H1 (cell line): ENCODE measurements at regions not wholly inside any gene's neighbourhood (a gene's known extent, or its start where the extent isn't known, plus 50 kb on each side); places are given as distances from the start of the nearest gene placed in this dataset.

ENCODE experiments used
- CTCF ChIA-PET: fragments of 300-600 bp; sonication (Branson Sonifier 250); formaldehyde crosslinking; loops from one replicate; lab custom pipeline; 2021; ENCODE audit not compliant: partially characterized antibody; lab: Charles Lee
- POLR2A ChIA-PET: fragments of 300-600 bp; sonication (Branson Sonifier 250); formaldehyde crosslinking; loops from one replicate; lab custom pipeline; 2021; ENCODE audit warnings: inconsistent platforms; ENCODE audit not compliant: partially characterized antibody; lab: Charles Lee
- DNase-seq, 2 experiments: peaks; one replicate each; pipeline versions ENCODE4 v3.0.0 to v3.0.0-alpha.2; 2010 to 2022; ENCODE audit warnings: low spot score in 2 of 2, low read depth in 1 of 2, mixed read lengths in 1 of 2
- FAIRE-seq: peaks from 2 replicates; lab custom pipeline; 2011; peaks lifted over from hg19 to GRCh38; lab: Jason Lieb, UNC
- H2AFZ ChIP-seq: 2 replicates; pipeline ENCODE4 v1.8.1; 2012; ENCODE audit warnings: low read length, inconsistent platforms
- H2AK5ac ChIP-seq: 2 replicates; pipeline ENCODE4 v1.6.1; 2013; ENCODE audit warnings: low read depth, low read length
- H2BK120ac ChIP-seq: replicated peaks from 2 replicates; pipeline ENCODE3; 2013; ENCODE audit warnings: low read depth, low read length, inconsistent platforms
- H2BK12ac ChIP-seq: 2 replicates; pipeline ENCODE4 v1.6.1; 2013; ENCODE audit warnings: low read depth, low read length
- H2BK15ac ChIP-seq: 2 replicates; pipeline ENCODE4 v1.6.1; 2013; ENCODE audit warnings: low read length
- H2BK20ac ChIP-seq: 2 replicates; pipeline ENCODE4 v1.6.1; 2013; ENCODE audit warnings: low read length
- H2BK5ac ChIP-seq: 2 replicates; pipeline ENCODE4 v1.6.1; 2013; ENCODE audit warnings: low read depth, low read length
- H3K14ac ChIP-seq: 2 replicates; pipeline ENCODE4 v1.6.1; 2013; ENCODE audit warnings: inconsistent platforms; ENCODE audit not compliant: insufficient read length
- H3K18ac ChIP-seq: 2 replicates; pipeline ENCODE4 v1.6.1; 2013; ENCODE audit warnings: low read length; ENCODE audit errors: extremely low read depth
- H3K23ac ChIP-seq: 2 replicates; pipeline ENCODE4 v1.6.1; 2013; ENCODE audit warnings: inconsistent platforms; ENCODE audit not compliant: insufficient read length
- H3K23me2 ChIP-seq: 2 replicates; pipeline ENCODE4 v1.6.1; 2013; ENCODE audit warnings: low read depth, low read length
- H3K27ac ChIP-seq: 2 replicates; pipeline ENCODE4 v1.6.1; 2011; ENCODE audit warnings: low read depth, low read length, inconsistent platforms
- H3K27me3 ChIP-seq, 4 experiments: replicated peaks in 1 of 4; 1 replicate in 1 of 4; 2 replicates in 3 of 4; pipeline versions ENCODE4 v1.6.1 to v1.8.1; 2011 to 2013; ENCODE audit warnings: low read length in 3 of 4, mild to moderate bottlenecking in 3 of 4, inconsistent platforms in 2 of 4, mixed read lengths in 2 of 4, moderate library complexity in 1 of 4; ENCODE audit not compliant: control insufficient read depth in 3 of 4, insufficient read depth in 3 of 4; ENCODE audit errors: extremely low read depth in 1 of 4
- H3K36me3 ChIP-seq, 4 experiments: 2 replicates each; pipeline versions ENCODE4 v1.6.1 to v1.8.1; 2011 to 2013; ENCODE audit warnings: mild to moderate bottlenecking in 4 of 4, low read length in 3 of 4, moderate library complexity in 2 of 4, control low read depth in 1 of 4, inconsistent platforms in 1 of 4; ENCODE audit not compliant: insufficient read depth in 4 of 4, control insufficient read depth in 2 of 4
- H3K4ac ChIP-seq: replicated peaks from 2 replicates; pipeline ENCODE3; 2013; ENCODE audit warnings: low read length, low read depth, mixed read lengths, inconsistent platforms; ENCODE audit not compliant: insufficient read length
- H3K4me1 ChIP-seq, 4 experiments: replicated peaks in 1 of 4; 1 replicate in 1 of 4; 2 replicates in 3 of 4; pipeline versions ENCODE4 v1.6.1 to v1.8.1; 2011 to 2013; ENCODE audit warnings: low read length in 3 of 4, inconsistent platforms in 2 of 4, mixed read lengths in 1 of 4; ENCODE audit not compliant: insufficient read depth in 4 of 4, control insufficient read depth in 3 of 4
- H3K4me2 ChIP-seq, 2 experiments: 2 replicates each; pipeline versions ENCODE4 v1.6.1 to v1.8.1; 2011 to 2013; ENCODE audit warnings: low read depth in 2 of 2, low read length in 2 of 2, control low read depth in 1 of 2, inconsistent platforms in 1 of 2, mild to moderate bottlenecking in 1 of 2; ENCODE audit not compliant: insufficient read depth in 1 of 2
- H3K4me3 ChIP-seq, 4 experiments: fragments of 200-600, 300-600 bp in 1 of 4; sonication (generic), shearing (Covaris generic), sonication (Bioruptor Twin) in 1 of 4; 2 replicates each; pipeline versions ENCODE4 v1.5.1 to v1.8.1; 2011 to 2016; ENCODE audit warnings: low read length in 4 of 4, low read depth in 3 of 4, control low read depth in 2 of 4, inconsistent platforms in 2 of 4, mild to moderate bottlenecking in 2 of 4, mixed read lengths in 1 of 4, moderate library complexity in 1 of 4; ENCODE audit not compliant: insufficient read depth in 2 of 4; ENCODE audit errors: extremely low read depth in 1 of 4
- H3K56ac ChIP-seq: replicated peaks from 2 replicates; pipeline ENCODE3; 2013; ENCODE audit warnings: low read depth, mild to moderate bottlenecking, mixed read lengths, low read length, inconsistent platforms; ENCODE audit not compliant: insufficient read length
- H3K79me1 ChIP-seq: 2 replicates; pipeline ENCODE4 v1.6.1; 2013; ENCODE audit warnings: low read depth, low read length, control low read depth
- H3K79me2 ChIP-seq, 2 experiments: 2 replicates each; pipeline versions ENCODE4 v1.6.1 to v1.8.1; 2012 to 2013; ENCODE audit warnings: low read length in 2 of 2, mild to moderate bottlenecking in 2 of 2, inconsistent platforms in 1 of 2; ENCODE audit not compliant: insufficient read depth in 2 of 2, control insufficient read depth in 1 of 2
- H3K9ac ChIP-seq, 4 experiments: replicated peaks in 1 of 4; 1 replicate in 1 of 4; 2 replicates in 3 of 4; pipeline versions ENCODE4 v1.6.1 to v1.8.1; 2011 to 2013; ENCODE audit warnings: low read depth in 3 of 4, low read length in 3 of 4, control low read depth in 2 of 4, mild to moderate bottlenecking in 2 of 4, moderate library complexity in 2 of 4, inconsistent platforms in 1 of 4; ENCODE audit errors: extremely low read depth in 1 of 4
- H3K9me3 ChIP-seq, 2 experiments: 2 replicates each; pipeline versions ENCODE4 v1.6.1 to v1.8.1; 2012 to 2013; ENCODE audit warnings: mild to moderate bottlenecking in 2 of 2, moderate library complexity in 2 of 2, control low read depth in 1 of 2, inconsistent platforms in 1 of 2, low read depth in 1 of 2, low read length in 1 of 2, mixed read lengths in 1 of 2; ENCODE audit not compliant: insufficient read depth in 2 of 2
- H4K20me1 ChIP-seq, 2 experiments: replicated peaks in 1 of 2; 2 replicates each; pipeline versions ENCODE3 to v1.8.1; 2011 to 2013; ENCODE audit warnings: inconsistent platforms in 2 of 2, low read length in 2 of 2, mild to moderate bottlenecking in 1 of 2; ENCODE audit not compliant: insufficient read depth in 2 of 2, control insufficient read depth in 1 of 2
- H4K5ac ChIP-seq: 2 replicates; pipeline ENCODE4 v1.6.1; 2013; ENCODE audit warnings: low read length, low read depth, mixed read lengths, inconsistent platforms; ENCODE audit not compliant: insufficient read length
- H4K8ac ChIP-seq: 2 replicates; pipeline ENCODE4 v1.8.0; 2013; ENCODE audit warnings: mild to moderate bottlenecking, moderate library complexity, low read length, inconsistent platforms; ENCODE audit not compliant: insufficient read depth; ENCODE audit errors: extremely low read depth
- H4K91ac ChIP-seq: replicated peaks from 2 replicates; pipeline ENCODE3; 2013; ENCODE audit warnings: low read length, mixed read lengths, inconsistent platforms; ENCODE audit not compliant: insufficient read length
- BACH1 ChIP-seq: IDR thresholded peaks from 2 replicates; pipeline ENCODE4 v1.6.1; 2012; ENCODE audit warnings: low read length, improper control_type of control experiment
- CEBPB ChIP-seq: IDR thresholded peaks from 2 replicates; pipeline ENCODE4 v1.6.1; 2012; ENCODE audit warnings: low read depth, low read length
- EZH2 ChIP-seq: fragments of 200-600 bp; sonication (generic); IDR thresholded peaks from 2 replicates; pipeline ENCODE4 v1.7.1; 2012; ENCODE audit warnings: low read depth, mild to moderate bottlenecking, moderate library complexity, low read length, inconsistent platforms; ENCODE audit not compliant: severe bottlenecking
- JUND ChIP-seq: IDR thresholded peaks from 2 replicates; pipeline ENCODE4 v1.6.1; 2011; ENCODE audit warnings: mild to moderate bottlenecking, improper control_type of control experiment, low read length
- MAX ChIP-seq: IDR thresholded peaks from 2 replicates; pipeline ENCODE4 v1.6.1; 2012; ENCODE audit warnings: inconsistent platforms
- RNF2 ChIP-seq: fragments of 200-900, 300-1000 bp; sonication (generic); IDR thresholded peaks from 2 replicates; pipeline ENCODE4 v1.7.1; 2016; ENCODE audit warnings: borderline replicate concordance, low read depth, mild to moderate bottlenecking, antibody characterized with exemption, low read length; ENCODE audit not compliant: poor library complexity, severe bottlenecking; ENCODE audit errors: missing control alignments
- SIRT6 ChIP-seq: IDR thresholded peaks from one replicate; pipeline ENCODE4 v1.7.1; 2012; ENCODE audit warnings: low read length, inconsistent platforms
- SP2 ChIP-seq: IDR thresholded peaks from 2 replicates; pipeline ENCODE4 v1.6.1; 2012; ENCODE audit warnings: mild to moderate bottlenecking, low read length, inconsistent platforms
- SP4 ChIP-seq: IDR thresholded peaks from 2 replicates; pipeline ENCODE4 v1.6.1; 2012; ENCODE audit warnings: low read length, inconsistent platforms
- TCF12 ChIP-seq: IDR thresholded peaks from 2 replicates; pipeline ENCODE4 v1.6.1; 2011; ENCODE audit warnings: low read depth, mild to moderate bottlenecking, low read length
- USF2 ChIP-seq: IDR thresholded peaks from 2 replicates; pipeline ENCODE4 v1.6.1; 2011; ENCODE audit warnings: low read length, improper control_type of control experiment
- ZNF274 ChIP-seq: IDR thresholded peaks from 2 replicates; pipeline ENCODE4 v1.7.0; 2012; ENCODE audit warnings: low read length, borderline replicate concordance; ENCODE audit errors: extremely low read depth
- whole genome bisulfite sequencing, 2 experiments: shearing (Covaris generic) in 1 of 2; methylation state at CpG; one replicate each; pipeline versions ENCODE4 v1.1.6 to v1.1.7; 2013 to 2015; ENCODE audit warnings: low lambda C conversion rate in 2 of 2, mixed read lengths in 2 of 2, inconsistent platforms in 1 of 2, low coverage in 1 of 2, missing lambda C conversion rate in 1 of 2; ENCODE audit not compliant: insufficient replicate concordance in 2 of 2, insufficient coverage in 1 of 2, insufficient read length in 1 of 2; ENCODE audit errors: extremely low coverage in 1 of 2, missing lambda C conversion rate in 1 of 2; 5-methylcytosine and 5-hydroxymethylcytosine counted together

DNA sequence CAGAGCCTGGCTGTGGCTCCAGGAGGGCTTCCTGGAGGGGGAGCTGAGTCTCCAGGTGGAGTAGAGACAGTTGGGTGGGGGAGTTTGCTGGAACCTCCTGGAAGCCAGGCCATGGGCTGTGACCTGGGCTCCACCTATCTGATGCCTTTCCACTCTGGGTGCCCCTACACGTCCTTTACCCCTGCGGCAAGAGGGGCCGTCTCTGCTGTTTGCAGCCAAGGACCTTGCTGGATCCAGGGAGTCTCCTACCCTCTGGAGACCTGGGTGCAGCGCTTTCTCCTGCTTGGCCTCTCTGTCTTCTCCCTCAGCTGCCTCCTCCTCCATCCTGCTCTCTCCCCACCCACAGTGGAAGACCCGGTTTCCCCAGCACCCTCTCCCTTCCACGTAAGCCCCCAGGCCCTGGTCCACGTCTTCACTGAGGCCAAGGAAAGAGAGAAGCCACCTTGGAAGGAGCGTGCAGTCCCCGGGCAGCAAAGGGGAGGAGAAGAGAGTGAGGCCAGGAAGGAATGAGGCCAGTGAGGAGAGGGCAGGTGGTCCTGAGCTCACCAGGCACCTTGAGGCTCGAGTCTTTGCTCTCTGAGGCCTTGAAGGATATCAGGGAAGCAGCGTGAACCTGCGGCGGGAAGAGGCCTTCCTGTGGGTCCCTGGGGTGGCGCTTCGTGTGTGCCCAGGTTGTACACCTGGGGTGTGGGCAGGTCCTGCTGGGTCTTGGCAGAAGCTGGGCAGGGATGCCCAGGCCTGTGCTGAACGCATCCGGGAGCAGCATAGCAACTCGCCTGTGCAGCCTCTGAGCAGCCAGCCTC lies 294.3 kb upstream of the RTL1 start:
- ChIA-PET CTCF (interaction anchor here (1.6 to 1.9 kb wide), 3 partner anchors 14 to 38 kb away, joined by 4 to 7 read pairs (median 5); no protein-coding TSS in a partner anchor), POLR2A (no interaction called here)
- DNase-seq (no peak), FAIRE-seq (no peak)
- Histone ChIP-seq H3K23ac (no peak overlapping the region), H3K27ac (no peak overlapping the region), H3K4me1 (peaks cover 0 to 24% (median 11%) of the 10 kb centered on the region in 4 experiments; a peak in 6 of 7 replicates), H3K9me3 (peaks cover 0 to 2% of the 10 kb centered on the region in 2 experiments; a peak in 1 of 4 replicates), H3K4ac (no peak overlapping the region), H2AFZ (no peak overlapping the region; the same call in 1 of the 2 replicates), H3K4me3 (no peak overlapping the region), H2AK5ac (no peak overlapping the region), H4K8ac (peak overlapping the region; percentile 93; the same call in 1 of the 2 replicates), H3K27me3 (peaks cover 0 to 6% (median 1%) of the 10 kb centered on the region in 4 experiments; a peak in 2 of 7 replicates), H4K91ac (no peak overlapping the region), H2BK120ac (no peak overlapping the region), H3K79me2 (no peaks in the 10 kb centered on the region), H3K79me1 (no peaks in the 10 kb centered on the region), H3K36me3 (no peaks in the 10 kb centered on the region), H3K23me2 (no peaks in the 10 kb centered on the region), H3K56ac (no peak overlapping the region), H3K14ac (no peak overlapping the region), H3K18ac (peak overlapping the region; percentile 1; the same call in 1 of the 2 replicates), H4K20me1 (no peaks in the 10 kb centered on the region), H3K4me2 (no peak overlapping the region), H2BK15ac (peak overlapping the region; percentile 36; the same call in 1 of the 2 replicates), H2BK20ac (no peak overlapping the region), H2BK12ac (no peak overlapping the region), H4K5ac (no peak overlapping the region), H3K9ac (no peak overlapping the region), H2BK5ac (no peak overlapping the region)
- whole genome bisulfite sequencing, 2 experiments, result 85% methylated on average over 14 of the region's 18 CpGs; no CpG with 5 or more reads in 1 of the 2 experiments
- no peak for TF ChIP-seq SP2
- TF ChIP-seq MAX, result no peak
- no peak for TF ChIP-seq RNF2
- TF ChIP-seq USF2, result no peak
- no peak for TF ChIP-seq BACH1
- TF ChIP-seq SP4, result no peak
- no peak for TF ChIP-seq TCF12
- TF ChIP-seq CEBPB, result no peak
- TF ChIP-seq EZH2, result no peak
- TF ChIP-seq JUND, result no peak
- no peak for TF ChIP-seq ZNF274
- no peak for TF ChIP-seq SIRT6
